ENCODE measurements at regions not wholly inside any gene's neighbourhood (a gene's known extent, or its start where the extent isn't known, plus 50 kb on each side); places are given as distances from the start of the nearest gene placed in this dataset.

- no peak for DNase-seq (ENCODE audit: low spot score)
- in situ Hi-C loops (cut with MboI; ENCODE audit: low pct_unique_long_range_greater_than_20kb, low sequenced_read_pairs, unreplicated experiment): no loop called here
- no peak for TF ChIP-seq CTCF (IDR thresholded peaks at IDR 0.05; ENCODE audit: extremely low read depth, insufficient read depth, missing control alignments)
Observed at GRCh38 chr13:111411919-111412650, 91.6 kb downstream of the TEX29 start.

DNA sequence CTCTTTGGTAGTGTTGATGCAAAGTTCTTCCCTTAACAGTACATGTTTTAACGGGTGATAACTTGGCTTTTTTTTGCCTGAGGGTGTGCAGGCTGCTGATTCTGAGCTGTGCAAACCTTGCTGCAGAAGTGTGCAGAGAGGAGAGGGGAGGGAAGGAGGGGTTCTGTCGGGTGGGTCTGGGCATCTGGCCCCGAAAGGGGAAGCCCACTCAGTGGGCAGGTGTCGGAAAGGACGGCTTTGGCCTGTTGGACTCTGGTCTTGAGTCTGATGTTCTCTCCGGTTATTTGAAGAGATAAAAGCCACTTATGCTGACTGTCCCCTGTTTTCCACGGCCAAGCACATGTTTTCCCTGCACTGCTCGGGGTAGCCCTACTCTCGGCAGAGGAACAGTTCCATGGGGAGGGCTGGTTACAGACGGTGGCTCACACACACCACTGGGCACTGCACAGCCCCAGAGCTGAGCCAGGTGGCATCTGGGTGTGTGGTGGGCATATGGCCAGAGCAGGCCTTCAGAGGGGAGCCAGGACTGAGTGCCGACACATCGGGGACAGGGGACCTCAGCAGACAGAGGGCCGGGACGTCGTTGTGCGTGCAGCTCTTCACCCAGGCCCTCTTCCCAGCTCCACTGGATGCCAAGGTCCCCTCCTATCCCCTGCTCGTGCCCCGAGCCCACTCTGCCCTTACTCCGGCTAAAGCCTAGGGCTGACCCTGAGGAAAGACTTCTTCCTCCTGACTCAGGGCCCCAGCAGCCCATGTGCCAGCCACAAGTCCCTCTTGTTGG lies 93.2 kb downstream of the TEX29 start:
- TF ChIP-seq CTCF (IDR thresholded peaks at IDR 0.05; ENCODE audit: extremely low read depth, insufficient read depth, missing control alignments): no peak
- DNase-seq (ENCODE audit: low spot score): no peak
- in situ Hi-C loops (cut with MboI; ENCODE audit: low pct_unique_long_range_greater_than_20kb, low sequenced_read_pairs, unreplicated experiment): no loop called here

DNA sequence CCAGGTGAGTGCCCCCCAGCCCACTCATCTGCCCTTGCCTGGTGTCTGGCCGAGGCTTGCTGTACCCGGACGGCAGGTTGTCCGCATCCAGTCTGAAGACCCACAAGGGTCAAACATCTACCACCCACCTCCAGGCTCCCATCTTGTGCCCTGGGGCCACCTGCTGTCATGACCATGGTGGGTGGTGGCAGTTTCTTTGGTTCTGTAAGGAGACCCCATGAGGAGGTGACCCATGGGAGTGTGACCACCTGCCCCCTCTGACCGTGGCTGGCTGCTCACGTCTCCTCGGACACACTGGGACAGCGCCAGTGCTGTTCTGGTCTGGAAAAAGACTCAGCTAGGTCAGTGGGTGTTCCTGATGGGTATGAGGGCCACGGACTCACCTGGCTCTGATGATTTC lies 93.9 kb downstream of the TEX29 start:
- in situ Hi-C loops (cut with MboI; ENCODE audit: low pct_unique_long_range_greater_than_20kb, low sequenced_read_pairs, unreplicated experiment): no loop called here
- DNase-seq (ENCODE audit: low spot score): no peak
- no peak for TF ChIP-seq CTCF (IDR thresholded peaks at IDR 0.05; ENCODE audit: extremely low read depth, insufficient read depth, missing control alignments)

DNA sequence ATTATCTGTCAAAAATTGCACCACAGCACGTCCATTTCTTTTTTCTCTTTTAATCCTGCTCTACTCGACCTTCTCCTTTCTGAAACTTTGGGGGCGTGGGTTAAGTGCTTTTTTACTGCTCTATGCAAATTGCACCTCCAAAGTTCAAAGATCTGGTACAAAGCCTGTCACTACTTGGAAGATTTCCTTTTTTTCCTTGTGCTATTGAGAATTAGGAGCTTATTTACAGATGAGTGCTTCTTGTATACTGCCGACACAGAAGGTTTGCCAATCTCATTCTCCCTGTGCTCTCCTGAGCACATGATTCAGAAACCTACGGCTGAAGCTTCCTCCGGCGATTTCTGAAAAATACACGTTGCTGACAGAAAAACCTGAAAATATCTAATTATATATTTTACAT lies 94.8 kb downstream of the TEX29 start:
- TF ChIP-seq CTCF (IDR thresholded peaks at IDR 0.05; ENCODE audit: extremely low read depth, insufficient read depth, missing control alignments): no peak
- in situ Hi-C loops (cut with MboI; ENCODE audit: low pct_unique_long_range_greater_than_20kb, low sequenced_read_pairs, unreplicated experiment): no loop called here
- DNase-seq (ENCODE audit: low spot score): no peak

- TF ChIP-seq CTCF (IDR thresholded peaks at IDR 0.05; ENCODE audit: extremely low read depth, insufficient read depth, missing control alignments): no peak
- no peak for DNase-seq (ENCODE audit: low spot score)
- in situ Hi-C loops (cut with MboI; ENCODE audit: low pct_unique_long_range_greater_than_20kb, low sequenced_read_pairs, unreplicated experiment): no loop called here
Observed at GRCh38 chr13:111415765-111416164, 95.3 kb downstream of the TEX29 start.

- in situ Hi-C loops (cut with MboI; ENCODE audit: low pct_unique_long_range_greater_than_20kb, low sequenced_read_pairs, unreplicated experiment): no loop called here
- TF ChIP-seq CTCF (IDR thresholded peaks at IDR 0.05; ENCODE audit: extremely low read depth, insufficient read depth, missing control alignments): no peak
- DNase-seq (ENCODE audit: low spot score): no peak
Observed at GRCh38 chr13:111418101-111418500, 97.7 kb downstream of the TEX29 start.
